ENCODE measurements at regions not wholly inside any gene's neighbourhood (a gene's known extent, or its start where the extent isn't known, plus 50 kb on each side); places are given as distances from the start of the nearest gene placed in this dataset.
"Not testable (repeated sequence)": the region's sequence is repeated elsewhere in the genome, so short reads cannot be mapped to it uniquely, and the experiment has no call there.

DNA sequence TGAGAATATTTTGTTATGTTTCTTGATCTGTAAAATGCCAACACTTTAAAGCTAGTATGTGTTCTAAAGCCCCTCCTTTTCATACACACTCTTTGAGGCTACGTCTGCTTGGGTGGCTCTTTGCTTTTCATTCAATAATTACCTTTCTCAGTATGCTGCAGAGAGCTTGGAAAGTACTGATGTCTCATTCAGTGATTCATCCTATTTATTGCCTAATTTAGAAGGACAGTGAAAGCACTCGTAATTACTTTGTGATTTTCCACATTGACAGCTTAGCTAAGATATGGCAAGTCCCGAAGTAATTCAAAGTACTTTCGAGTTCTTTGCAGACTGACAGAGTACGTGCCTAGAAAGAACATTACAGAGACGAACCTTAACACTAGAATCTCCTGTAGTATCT lies 57.2 kb downstream of the BMP15 start:
- ChIA-PET CTCF (no interaction called here), POLR2A (no interaction called here)
- H3K36me3 Mint-ChIP-seq (ENCODE audit: low read depth): no peaks in the 10 kb centered on the region
- ATAC-seq (ENCODE audit: low read depth): no peak
- H3K27ac Mint-ChIP-seq: no peak overlapping the region
- TF ChIP-seq, protein P1, sequence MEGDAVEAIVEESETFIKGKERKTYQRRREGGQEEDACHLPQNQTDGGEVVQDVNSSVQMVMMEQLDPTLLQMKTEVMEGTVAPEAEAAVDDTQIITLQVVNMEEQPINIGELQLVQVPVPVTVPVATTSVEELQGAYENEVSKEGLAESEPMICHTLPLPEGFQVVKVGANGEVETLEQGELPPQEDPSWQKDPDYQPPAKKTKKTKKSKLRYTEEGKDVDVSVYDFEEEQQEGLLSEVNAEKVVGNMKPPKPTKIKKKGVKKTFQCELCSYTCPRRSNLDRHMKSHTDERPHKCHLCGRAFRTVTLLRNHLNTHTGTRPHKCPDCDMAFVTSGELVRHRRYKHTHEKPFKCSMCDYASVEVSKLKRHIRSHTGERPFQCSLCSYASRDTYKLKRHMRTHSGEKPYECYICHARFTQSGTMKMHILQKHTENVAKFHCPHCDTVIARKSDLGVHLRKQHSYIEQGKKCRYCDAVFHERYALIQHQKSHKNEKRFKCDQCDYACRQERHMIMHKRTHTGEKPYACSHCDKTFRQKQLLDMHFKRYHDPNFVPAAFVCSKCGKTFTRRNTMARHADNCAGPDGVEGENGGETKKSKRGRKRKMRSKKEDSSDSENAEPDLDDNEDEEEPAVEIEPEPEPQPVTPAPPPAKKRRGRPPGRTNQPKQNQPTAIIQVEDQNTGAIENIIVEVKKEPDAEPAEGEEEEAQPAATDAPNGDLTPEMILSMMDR (IDR thresholded peaks at IDR 0.05): no peak
- H3K9me3 Mint-ChIP-seq: no peaks in the 10 kb centered on the region
- intact Hi-C loops (cut with micrococcal nuclease): no loop called here
- H3K4me3 Mint-ChIP-seq: no peak overlapping the region
- DNase-seq: no peak
- H3K27me3 Mint-ChIP-seq: no peaks in the 10 kb centered on the region
- H3K4me1 Mint-ChIP-seq: no peaks in the 10 kb centered on the region

DNA sequence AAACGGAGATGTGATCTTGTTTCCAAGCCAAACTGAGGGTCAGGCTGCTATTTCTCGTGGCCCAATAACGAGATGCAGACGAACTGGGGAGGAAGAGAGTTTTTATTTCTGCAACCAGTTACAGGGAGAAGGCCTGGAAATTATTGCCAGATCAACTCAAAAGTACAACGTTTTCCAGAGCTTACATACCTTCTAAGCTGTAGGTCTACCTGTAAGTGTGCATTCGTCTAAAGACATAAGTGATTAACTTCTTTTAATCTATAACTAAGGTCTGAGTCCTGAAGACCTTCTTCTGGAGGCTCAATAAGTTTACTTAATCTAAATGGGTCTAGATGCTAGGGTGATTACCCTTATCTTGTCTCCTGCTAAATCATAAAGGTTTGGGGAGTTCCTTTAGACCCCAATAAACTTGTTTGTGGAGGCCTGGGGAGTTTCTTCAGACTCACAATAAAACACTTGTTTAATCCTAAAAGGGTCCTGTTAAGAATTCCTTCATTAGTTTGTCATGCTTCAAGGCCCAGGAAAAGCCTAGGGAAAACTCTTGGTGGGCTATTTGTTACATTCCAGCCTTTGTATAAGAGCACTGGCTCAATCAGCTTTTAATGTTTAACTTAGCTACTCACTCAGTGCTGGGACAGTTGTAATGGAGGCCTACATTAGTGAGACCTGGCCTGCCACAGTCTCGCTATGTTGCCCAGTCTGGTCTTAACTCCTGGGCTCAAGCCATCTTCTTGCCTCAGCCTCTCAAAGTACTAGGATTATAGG lies 58.5 kb downstream of the BMP15 start:
- ATAC-seq (ENCODE audit: low read depth); POLR2A ChIA-PET; CTCF ChIA-PET; H3K27ac Mint-ChIP-seq; H3K9me3 Mint-ChIP-seq; DNase-seq; H3K36me3 Mint-ChIP-seq (ENCODE audit: low read depth); H3K27me3 Mint-ChIP-seq; H3K4me1 Mint-ChIP-seq; intact Hi-C loops (cut with micrococcal nuclease); H3K4me3 Mint-ChIP-seq: not testable (repeated sequence)

- no peak for ATAC-seq (ENCODE audit: low read depth)
- Mint-ChIP-seq H3K36me3 (ENCODE audit: low read depth) (no peaks in the 10 kb centered on the region), H3K4me1 (no peaks in the 10 kb centered on the region), H3K27ac (no peak overlapping the region), H3K27me3 (no peaks in the 10 kb centered on the region), H3K4me3 (no peak overlapping the region), H3K9me3 (no peaks in the 10 kb centered on the region)
- POLR2A ChIA-PET: no interaction called here
- CTCF ChIA-PET: no interaction called here
- intact Hi-C loops (cut with micrococcal nuclease): no loop called here
- TF ChIP-seq, protein P1 (IDR thresholded peaks at IDR 0.05): no peak
- DNase-seq: no peak
Measured at GRCh38 chrX:50971395-50971794, 60.9 kb downstream of the BMP15 start.

DNA sequence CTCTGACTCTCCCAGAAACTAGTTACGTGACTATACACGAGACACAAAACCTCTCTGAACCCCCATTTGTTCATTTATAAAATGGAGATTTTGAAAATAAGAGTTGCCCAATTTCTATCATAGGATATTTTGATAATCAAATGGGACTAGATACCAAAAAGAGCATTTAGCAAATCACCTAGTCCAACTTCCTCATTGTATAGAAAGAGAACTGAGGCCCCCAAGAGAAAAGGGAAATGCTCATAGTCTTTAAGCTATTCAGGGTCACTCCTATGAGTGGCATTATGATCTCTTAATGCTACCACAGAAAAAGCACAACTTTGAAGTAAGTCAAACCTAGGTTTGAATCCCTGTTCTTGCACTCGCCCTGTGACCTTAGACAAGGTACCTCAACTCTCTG lies 62.7 kb downstream of the BMP15 start:
- CTCF ChIA-PET: no interaction called here

DNA sequence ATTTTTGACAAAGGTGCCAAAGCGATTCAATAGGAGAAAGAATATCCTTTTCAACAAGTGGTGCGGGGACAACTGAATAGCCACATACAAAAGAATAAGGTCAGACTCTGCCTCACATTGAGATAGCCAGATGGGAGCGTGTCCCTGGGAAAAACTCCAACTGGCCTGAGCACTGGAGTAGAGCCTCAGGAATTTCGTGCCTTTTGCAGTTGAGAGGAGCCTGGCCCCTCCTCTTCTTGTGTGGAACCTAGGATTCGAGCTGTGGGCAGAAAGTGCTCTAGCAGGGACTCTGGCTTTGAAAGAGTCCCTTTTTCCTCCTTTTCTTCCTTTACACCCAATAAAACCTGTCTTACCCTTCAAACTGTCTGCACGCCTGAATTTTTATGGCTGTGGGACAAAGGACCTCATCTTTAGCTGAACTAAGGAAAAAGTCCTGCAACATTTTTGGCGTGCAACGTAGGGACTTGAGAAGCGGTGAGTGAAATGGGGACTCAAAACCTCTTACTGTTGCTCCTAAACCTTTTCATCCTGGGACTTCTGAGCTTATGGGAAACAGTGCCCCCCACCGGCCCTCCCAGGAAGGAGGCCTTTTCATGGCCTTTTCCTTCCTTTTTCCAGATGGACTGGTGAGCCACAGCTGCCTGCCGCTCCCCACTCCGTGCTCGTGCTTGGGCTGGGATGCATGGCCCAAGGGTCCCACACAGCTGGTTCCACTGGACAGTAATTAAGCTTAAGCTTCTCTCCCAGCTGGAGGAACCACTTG lies 68.6 kb downstream of the BMP15 start:
- H3K36me3 Mint-ChIP-seq (ENCODE audit: low read depth): no peaks in the 10 kb centered on the region
- H3K27me3 Mint-ChIP-seq: no peaks in the 10 kb centered on the region
- no peak overlapping the region for H3K27ac Mint-ChIP-seq
- POLR2A ChIA-PET: no interaction called here
- no peaks in the 10 kb centered on the region for H3K4me1 Mint-ChIP-seq
- TF ChIP-seq, protein P1 (IDR thresholded peaks at IDR 0.05): no peak
- CTCF ChIA-PET: no interaction called here
- DNase-seq (no peak), ATAC-seq (ENCODE audit: low read depth) (no peak)
- H3K9me3 Mint-ChIP-seq: no peaks in the 10 kb centered on the region
- no peak overlapping the region for H3K4me3 Mint-ChIP-seq
- intact Hi-C loops (cut with micrococcal nuclease): no loop called here

More for the DNA sequence above, 62.7 kb downstream of the BMP15 start:
- Mint-ChIP-seq H3K36me3 (ENCODE audit: low read depth) (no peaks in the 10 kb centered on the region), H3K4me3 (no peak overlapping the region), H3K27ac (no peak overlapping the region), H3K27me3 (no peaks in the 10 kb centered on the region), H3K4me1 (no peaks in the 10 kb centered on the region), H3K9me3 (no peaks in the 10 kb centered on the region)
- intact Hi-C loops (cut with micrococcal nuclease): no loop called here
- DNase-seq (no peak), ATAC-seq (ENCODE audit: low read depth) (no peak)
- TF ChIP-seq, protein P1 (IDR thresholded peaks at IDR 0.05): no peak
- POLR2A ChIA-PET: no interaction called here

All from activated B cell treated with CpG ODN at 0.5 μM for 24 hours (primary cell).